Ovary (tissue), 7 donors: ENCODE measurements at regions not wholly inside any gene's neighbourhood (a gene's known extent, or its start where the extent isn't known, plus 50 kb on each side); places are given as distances from the start of the nearest gene placed in this dataset.

ENCODE experiments used
- DNase-seq, 5 donors: peaks; one replicate each; pipeline ENCODE4 v3.0.0-alpha.2; 2019 to 2020
- H3K27ac ChIP-seq, 2 donors: fragments of 200-600 bp; one replicate each; pipeline versions ENCODE4 v1.5.1 to v1.8.0; 2019 to 2022
- H3K27me3 ChIP-seq: fragments of 200-600 bp; one replicate; pipeline ENCODE4 v1.8.0; 2022
- H3K36me3 ChIP-seq: fragments of 200-600 bp; sonication (generic); one replicate; pipeline ENCODE4 v1.5.1; 2019
- H3K4me1 ChIP-seq: one replicate; pipeline ENCODE4 v1.8.1; 2013; ENCODE audit warnings: mild to moderate bottlenecking, moderate library complexity; ENCODE audit not compliant: insufficient read depth
- H3K4me3 ChIP-seq: fragments of 200-600 bp; sonication (generic); one replicate; pipeline ENCODE4 v1.5.1; 2017
- H3K9me3 ChIP-seq, 2 donors: fragments of 200-600 bp in 1 of 2; sonication (generic) in 1 of 2; one replicate each; pipeline versions ENCODE4 v1.5.1 to v1.8.1; 2013 to 2019; ENCODE audit warnings: mild to moderate bottlenecking in 1 of 2, moderate library complexity in 1 of 2
- CTCF ChIP-seq, 3 donors: fragments of 450-650 bp in 2 of 3; fragments of 200-600 bp in 1 of 3; IDR thresholded peaks; one replicate each; pipeline versions ENCODE4 v1.5.1 to v1.8.0; 2016 to 2022; ENCODE audit warnings: antibody characterized with exemption in 3 of 3, mild to moderate bottlenecking in 1 of 3
- EP300 ChIP-seq: sonication (generic); formaldehyde crosslinking; IDR thresholded peaks from one replicate; pipeline ENCODE4 v1.6.1; 2017; ENCODE audit warnings: antibody characterized with exemption
- POLR2A ChIP-seq: fragments of 450-650 bp; IDR thresholded peaks from one replicate; pipeline ENCODE4 v1.6.1; 2017; ENCODE audit warnings: antibody characterized with exemption, mild to moderate bottlenecking, moderate library complexity
- WGBS, 3 donors: extraction: QIAGEN DNeasy Blood & Tissue Kit in 1 of 3; methylation state at CpG; one replicate each; pipeline versions ENCODE4 v1.1.5 to v1.1.7; 2013 to 2017; 5-methylcytosine and 5-hydroxymethylcytosine counted together
- intact Hi-C, 4 donors: fragments of 100-400 bp; cut with DNase I; formaldehyde crosslinking; loops; one replicate each; pipeline versions ENCODE4 v1.11.0 to v1.15.1; 2022 to 2023
- donor health status: DM: no; HTN: no; CAD: no; lungs with moderate emphysema.
- donor health status: DM: no; HTN: no; CAD: no.
- donor health status: Bipolar disorder and iron deficiency.
- donor health status: DM: no; HTN: no; CAD: no.
- donor health status: DM: yes; HTN: yes; CAD: no.

GRCh38 chrX:86917959-86918358 is 599.6 kb upstream of the KLHL4 start:
- H3K9me3 ChIP-seq, result no peaks in the 10 kb centered on the region
- H3K4me1 ChIP-seq, result no peaks in the 10 kb centered on the region
- DNase-seq, result no peak
- no peaks in the 10 kb centered on the region for H3K27me3 ChIP-seq
- no peak overlapping the region for H3K4me3 ChIP-seq
- WGBS, 3 donors, result 37 to 39% (median 38%) methylated on average over 2 of the region's 2 CpGs
- intact Hi-C loops, result no loop called here
- TF ChIP-seq EP300 (no peak), CTCF (IDR thresholded peaks at IDR 0.05) (no peak), POLR2A (no peak)
- no peak overlapping the region for H3K27ac ChIP-seq
- no peaks in the 10 kb centered on the region for H3K36me3 ChIP-seq

- Histone ChIP-seq H3K27me3 (no peaks in the 10 kb centered on the region), H3K4me3 (no peak overlapping the region), H3K4me1 (no peaks in the 10 kb centered on the region), H3K9me3 (no peaks in the 10 kb centered on the region), H3K36me3 (no peaks in the 10 kb centered on the region), H3K27ac (no peak overlapping the region)
- TF ChIP-seq POLR2A (no peak), EP300 (no peak), CTCF (IDR thresholded peaks at IDR 0.05) (no peak)
- no peak for DNase-seq
- 69 to 76% (median 71%) methylated on average over 1 of the region's 1 CpG for WGBS, 3 donors
- intact Hi-C loops, result no loop called here
Observed at GRCh38 chrX:86930419-86930818, 587.2 kb upstream of the KLHL4 start.

- Histone ChIP-seq H3K27ac (no peak overlapping the region), H3K27me3 (no peaks in the 10 kb centered on the region), H3K36me3 (no peaks in the 10 kb centered on the region), H3K9me3 (no peaks in the 10 kb centered on the region), H3K4me3 (no peak overlapping the region), H3K4me1 (no peaks in the 10 kb centered on the region)
- no peak for DNase-seq
- intact Hi-C loops, result no loop called here
- TF ChIP-seq POLR2A, result no peak
- no peak for TF ChIP-seq EP300
- no peak for TF ChIP-seq CTCF (IDR thresholded peaks at IDR 0.05)
- WGBS, 3 donors, result 73 to 81% (median 74%) methylated on average over 5 of the region's 5 CpGs
Observed at GRCh38 chrX:86935988-86936387, 581.6 kb upstream of the KLHL4 start.

- Histone ChIP-seq H3K4me3 (no peak overlapping the region), H3K27ac (no peak overlapping the region), H3K9me3 (no peaks in the 10 kb centered on the region), H3K27me3 (no peaks in the 10 kb centered on the region), H3K36me3 (no peaks in the 10 kb centered on the region), H3K4me1 (no peaks in the 10 kb centered on the region)
- intact Hi-C loops, result no loop called here
- TF ChIP-seq EP300 (no peak), CTCF (IDR thresholded peaks at IDR 0.05) (no peak), POLR2A (no peak)
- no peak for DNase-seq
- WGBS, 3 donors, result 0 to 2% (median 1%) methylated on average over 1 of the region's 1 CpG
Observed at GRCh38 chrX:86946569-86946968, 571.0 kb upstream of the KLHL4 start.

GRCh38 chrX:86964321-86964720 is 553.3 kb upstream of the KLHL4 start:
- Histone ChIP-seq H3K9me3 (no peaks in the 10 kb centered on the region), H3K27ac (no peak overlapping the region), H3K27me3 (no peaks in the 10 kb centered on the region), H3K36me3 (no peaks in the 10 kb centered on the region), H3K4me1 (no peaks in the 10 kb centered on the region), H3K4me3 (no peak overlapping the region)
- intact Hi-C loops, result no loop called here
- TF ChIP-seq CTCF (IDR thresholded peaks at IDR 0.05) (no peak), POLR2A (no peak), EP300 (no peak)
- DNase-seq, result no peak
